CD4-positive, alpha-beta T cell treated with Interleukin-2 at 100 ng/mL for 4 hours (primary cell): ENCODE measurements at regions not wholly inside any gene's neighbourhood (a gene's known extent, or its start where the extent isn't known, plus 50 kb on each side); places are given as distances from the start of the nearest gene placed in this dataset.

Experiments
- DNase-seq: peaks from one replicate; pipeline ENCODE4 v3.0.0-alpha.2; 2020; ENCODE audit warnings: low spot score

DNA sequence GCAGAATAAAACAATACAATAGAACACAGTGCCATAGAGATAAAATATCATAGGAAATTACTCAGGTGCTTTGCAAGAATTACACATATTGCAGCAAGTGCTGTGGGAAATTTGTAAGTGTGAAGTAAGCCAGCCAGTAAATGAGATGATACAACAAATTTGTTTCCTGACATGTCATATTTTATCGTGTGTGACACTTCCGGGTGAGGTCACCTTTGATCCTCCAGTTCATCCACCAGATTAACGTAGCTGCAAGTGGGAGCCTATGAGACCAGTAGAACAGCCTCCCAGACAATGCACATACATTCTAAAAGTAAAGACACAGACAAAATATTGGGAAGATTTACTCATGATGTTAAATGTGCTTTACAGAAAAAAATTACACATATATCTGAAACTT is 72.2 kb downstream of the PRDM9 start:
- DNase-seq, result no peak

DNA sequence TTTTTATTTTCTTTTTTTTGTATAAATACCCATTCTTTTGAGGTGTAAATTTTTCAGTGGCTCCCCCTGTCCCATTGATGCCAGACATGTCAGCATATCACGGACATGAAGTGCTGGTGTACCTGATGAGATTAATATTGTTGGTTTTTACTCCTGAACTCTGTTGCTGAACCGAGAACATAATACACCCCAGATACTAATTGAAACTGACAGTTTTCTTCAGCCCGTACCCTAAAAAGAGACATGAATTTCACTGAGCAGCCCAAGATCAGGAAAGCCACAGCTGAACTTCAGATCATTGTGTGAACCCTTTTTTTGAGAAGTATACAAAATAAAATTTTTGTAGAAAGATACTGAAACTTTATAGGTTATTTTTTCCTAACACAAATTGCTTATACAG is 75.7 kb downstream of the PRDM9 start:
- DNase-seq, result no peak

DNA sequence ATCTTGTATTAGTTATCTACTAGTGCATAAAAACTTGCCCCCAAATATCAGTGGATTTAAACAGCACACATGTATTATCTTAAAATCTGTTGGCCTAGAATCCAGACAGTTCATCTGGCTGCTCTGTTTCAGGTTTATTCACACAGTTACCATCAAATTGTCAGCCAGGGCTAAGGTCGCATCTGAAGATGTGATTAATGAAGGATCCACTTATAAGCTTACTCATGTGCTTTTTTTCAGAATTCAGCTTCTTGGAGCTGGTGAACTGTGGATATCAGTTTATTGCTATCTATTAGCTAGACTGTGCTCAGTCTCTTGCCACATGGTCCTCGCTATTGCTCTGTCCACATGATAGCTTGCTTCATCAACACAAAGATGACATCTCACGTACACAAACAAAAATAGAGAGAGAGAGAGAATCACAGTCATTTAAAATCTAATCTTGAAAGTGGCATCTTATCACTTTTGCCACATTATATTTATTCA is 81.5 kb downstream of the PRDM9 start:
- no peak for DNase-seq

DNA sequence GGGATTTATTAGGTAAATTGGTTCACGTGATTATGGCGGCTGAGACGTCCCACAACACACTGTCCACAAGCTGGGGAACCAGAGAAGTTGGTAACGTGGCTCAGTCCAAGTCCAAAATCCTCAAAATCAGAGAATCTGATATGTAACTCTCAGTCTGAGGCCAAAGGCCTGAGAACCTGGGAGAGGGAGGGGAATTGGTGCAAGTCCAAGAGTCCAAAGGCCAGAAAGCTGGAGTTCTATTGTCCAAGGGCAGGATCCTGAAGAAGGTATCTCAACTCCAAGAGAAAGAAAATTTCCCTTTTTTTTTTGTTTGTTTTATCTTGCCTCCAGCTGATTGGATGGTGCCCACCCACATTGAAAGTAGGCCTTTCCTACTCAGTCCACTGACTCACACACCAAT is 83.8 kb downstream of the PRDM9 start:
- DNase-seq, result no peak

DNA sequence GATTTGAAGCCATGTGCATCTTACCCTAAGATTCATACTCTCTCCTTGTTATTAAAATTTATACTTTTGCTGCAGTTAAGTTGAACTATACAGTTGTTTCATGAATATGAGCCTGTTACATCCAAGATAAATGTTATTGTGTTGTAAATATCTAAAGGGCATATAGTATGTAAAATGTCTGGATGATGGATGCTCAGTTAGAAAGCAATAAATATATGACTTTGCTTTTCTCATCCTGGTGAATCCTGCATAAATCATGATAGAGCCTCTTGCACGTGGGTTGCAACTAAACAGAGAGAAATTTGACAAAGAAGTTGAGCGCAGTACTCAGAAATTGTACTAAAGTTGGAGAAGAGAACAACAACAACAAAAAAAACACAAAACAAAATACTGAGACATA is 99.5 kb downstream of the PRDM9 start:
- no peak for DNase-seq

DNA sequence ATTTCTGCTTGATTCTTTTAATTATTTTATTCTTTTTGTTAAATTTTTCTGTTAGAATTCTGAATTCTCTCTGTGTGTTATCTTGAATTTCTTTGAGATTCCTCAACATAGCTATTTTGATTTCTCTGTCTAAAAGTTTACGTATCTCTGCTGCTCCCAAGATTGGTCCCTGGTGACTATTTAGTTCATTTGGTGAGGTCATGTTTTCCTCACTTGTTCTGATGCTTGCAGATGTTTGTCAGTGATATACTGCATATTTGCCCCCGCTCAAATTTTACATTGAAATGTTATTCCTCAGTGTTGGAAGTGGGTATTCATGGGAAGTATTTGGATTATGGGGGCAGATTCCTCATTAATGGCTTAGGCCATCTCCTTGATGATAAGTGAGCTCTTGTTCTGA is 105.3 kb downstream of the PRDM9 start:
- DNase-seq, result no peak

DNA sequence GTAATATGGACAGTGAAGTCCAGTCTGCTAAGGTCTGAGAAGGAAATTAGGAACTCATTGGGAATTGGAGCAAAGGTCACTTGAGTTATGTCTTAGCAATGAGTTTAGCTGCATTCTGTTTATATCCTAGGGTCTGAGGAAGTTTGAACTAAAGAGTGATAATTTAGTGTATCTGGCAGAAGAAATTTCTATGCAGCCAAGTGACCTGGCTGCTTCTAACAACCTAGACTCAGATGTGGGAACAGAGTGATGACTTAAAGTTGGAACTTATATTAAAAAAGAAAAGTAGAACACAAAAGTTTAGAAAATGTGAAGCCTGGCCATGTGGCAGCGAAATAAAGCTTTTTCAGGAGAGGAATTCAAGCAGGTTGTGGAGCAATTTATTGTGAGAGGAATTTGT is 106.2 kb downstream of the PRDM9 start:
- no peak for DNase-seq

DNA sequence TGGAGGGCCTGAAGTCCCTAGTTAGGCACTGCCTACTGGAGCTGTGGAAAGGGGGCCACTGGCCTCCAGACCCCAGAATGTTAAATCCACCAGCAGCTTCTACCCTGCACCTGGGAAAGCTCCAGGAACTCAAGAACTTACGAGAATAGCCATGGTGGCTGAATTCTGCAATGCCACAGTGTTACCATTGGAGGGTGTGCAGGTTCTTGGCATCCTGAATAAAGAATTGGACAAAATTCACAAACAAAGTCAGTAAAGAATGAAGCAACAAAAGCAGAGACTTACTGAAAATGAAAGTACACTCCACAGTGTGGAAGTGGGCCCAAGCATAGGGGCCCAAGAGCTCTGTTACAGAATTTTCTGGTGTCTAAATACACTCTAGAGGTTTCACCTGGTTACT is 107.0 kb downstream of the PRDM9 start:
- DNase-seq, result no peak

DNA sequence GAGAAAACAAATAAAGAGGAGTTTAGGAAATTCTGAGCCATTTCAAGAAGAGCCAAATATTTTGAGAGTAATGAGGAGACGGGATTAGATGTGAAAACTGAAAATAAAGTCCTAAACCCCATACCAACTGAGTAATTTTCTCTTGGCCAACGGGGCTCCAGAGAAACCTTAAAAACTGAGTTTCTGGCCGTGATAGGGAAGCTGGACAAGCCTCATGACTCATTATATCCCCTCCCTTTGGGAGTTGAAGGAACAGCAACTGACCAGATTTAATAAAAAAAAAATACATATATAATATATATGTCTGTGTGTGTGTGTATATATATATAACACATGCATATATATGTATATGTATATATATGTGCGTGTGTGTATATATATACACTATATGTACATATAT is 119.6 kb downstream of the PRDM9 start:
- no peak for DNase-seq

DNA sequence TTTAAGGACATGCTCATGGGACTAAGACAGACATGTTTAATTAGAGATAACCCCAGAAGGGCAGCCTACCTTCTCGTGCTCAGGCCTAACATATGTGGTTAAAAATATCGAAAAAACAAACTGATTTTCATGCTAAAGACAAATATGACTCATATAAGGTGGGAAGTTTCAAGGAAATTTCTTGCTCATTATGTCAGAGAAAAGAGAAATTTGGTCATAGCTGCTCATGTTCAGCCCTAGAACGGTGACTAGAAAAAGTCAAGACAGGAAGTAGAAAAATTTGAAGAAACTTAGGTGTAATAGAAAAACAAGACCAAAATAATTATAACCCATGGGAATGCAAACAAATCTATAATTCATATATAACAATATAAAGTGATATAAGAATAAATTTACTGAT is 120.6 kb downstream of the PRDM9 start:
- DNase-seq, result no peak

DNA sequence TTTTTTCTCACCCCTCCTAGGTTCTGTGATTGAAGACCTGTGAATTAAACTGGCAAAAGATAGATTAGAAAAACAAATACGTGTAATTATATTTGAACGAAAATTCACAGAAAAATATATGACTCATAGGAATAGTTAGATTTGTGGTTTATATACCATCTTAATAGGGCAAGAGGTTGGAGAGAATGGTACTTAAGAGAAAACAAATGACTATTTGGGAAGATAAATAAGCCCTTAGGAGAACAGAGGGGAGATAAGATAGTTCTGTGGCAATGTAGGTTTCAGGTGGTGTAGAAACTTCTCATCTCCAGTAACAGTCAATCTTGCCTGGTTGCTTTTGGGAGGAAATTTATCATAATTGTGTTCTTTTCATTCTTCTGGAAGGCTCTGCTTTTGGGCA is 122.0 kb downstream of the PRDM9 start:
- no peak for DNase-seq

DNA sequence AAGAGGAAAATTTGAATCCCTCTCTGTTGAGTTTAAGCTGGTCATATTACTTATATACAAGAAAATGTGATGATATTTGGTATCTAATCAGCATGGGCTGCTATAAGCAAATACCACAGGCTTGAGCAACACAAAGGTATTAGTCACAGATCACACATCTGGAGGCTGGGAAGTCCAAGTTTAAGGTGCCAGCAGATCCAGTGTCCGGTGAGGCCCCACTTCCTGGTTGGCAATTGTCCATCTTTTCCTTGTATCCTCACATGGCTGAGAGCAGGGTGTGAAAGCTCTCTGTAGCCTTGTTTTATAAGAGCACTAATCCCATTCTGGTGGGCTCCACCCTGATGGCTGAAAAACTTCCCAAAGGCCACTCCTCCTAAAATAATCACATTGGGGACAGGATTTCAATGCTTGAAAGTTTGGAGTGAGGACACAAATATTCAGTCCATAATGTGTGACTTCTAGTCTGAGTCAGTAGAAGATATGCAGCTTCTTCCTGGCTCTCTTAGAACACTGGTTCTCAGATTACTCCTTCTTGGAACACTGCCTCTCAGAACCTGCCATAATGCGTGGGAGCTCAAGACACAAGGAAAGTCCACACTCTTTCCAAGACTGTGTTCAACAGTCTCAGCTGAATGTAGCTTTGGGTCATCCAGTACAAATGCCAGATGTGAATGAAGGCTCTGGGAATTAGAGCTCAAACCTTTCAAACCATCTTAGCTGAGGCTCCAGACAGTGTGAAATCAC is 124.1 kb downstream of the PRDM9 start:
- DNase-seq, result no peak

DNA sequence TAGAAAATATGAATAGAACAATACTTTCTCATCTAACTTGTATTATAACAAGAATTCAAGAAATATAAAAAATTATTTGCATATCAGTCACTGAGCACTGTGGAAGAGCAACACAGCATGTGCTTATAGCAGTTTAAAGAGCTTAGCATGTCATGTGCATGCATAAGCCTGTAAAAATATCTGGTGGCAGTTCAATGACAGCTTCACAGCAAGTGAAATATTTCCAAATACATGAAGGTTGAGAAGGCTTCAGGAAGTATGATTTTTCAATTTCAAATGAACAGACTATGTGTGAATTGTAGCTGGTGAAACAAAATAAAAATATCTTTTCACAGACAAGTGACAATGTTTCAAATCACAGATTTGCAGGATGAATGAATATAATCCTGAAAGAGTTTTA is 128.5 kb downstream of the PRDM9 start:
- DNase-seq, result no peak

DNA sequence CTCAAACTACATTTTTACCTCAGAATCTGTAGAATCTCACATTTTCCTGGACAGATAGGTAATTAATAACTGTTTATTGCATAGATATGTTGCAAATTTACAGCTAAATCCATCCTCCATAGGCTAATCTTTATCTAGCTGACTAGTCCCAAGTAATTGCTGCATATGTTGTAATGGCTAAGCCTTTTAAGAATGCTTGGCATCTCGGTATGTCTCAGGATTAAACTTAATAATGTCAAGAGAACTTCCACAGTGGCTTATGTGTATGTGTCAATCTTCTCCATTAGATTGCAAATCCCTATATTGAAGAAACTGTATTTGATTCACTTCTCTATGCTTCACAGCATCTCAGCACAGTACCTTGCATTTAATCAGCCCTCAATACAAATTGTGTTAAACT is 131.9 kb downstream of the PRDM9 start:
- no peak for DNase-seq

DNA sequence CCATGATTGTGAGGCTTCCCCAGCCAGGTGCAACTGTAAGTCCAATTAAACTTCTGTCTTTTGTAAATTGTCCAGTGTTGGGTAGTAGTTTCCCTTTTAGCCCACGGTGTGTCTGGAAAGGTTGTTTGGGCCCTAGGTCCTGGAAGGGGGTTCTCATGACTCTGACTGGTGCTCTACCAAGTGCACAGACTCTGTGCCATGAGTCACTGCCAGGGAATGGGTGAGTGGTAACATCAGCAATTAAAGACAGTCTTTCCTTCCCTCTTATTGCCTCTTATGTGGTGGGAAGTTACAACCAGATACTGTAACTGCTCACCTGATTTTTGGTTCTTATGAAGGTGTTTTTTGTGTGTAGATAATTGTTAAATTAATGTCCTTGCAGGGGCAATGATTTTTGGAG is 141.2 kb downstream of the PRDM9 start:
- DNase-seq, result no peak

DNA sequence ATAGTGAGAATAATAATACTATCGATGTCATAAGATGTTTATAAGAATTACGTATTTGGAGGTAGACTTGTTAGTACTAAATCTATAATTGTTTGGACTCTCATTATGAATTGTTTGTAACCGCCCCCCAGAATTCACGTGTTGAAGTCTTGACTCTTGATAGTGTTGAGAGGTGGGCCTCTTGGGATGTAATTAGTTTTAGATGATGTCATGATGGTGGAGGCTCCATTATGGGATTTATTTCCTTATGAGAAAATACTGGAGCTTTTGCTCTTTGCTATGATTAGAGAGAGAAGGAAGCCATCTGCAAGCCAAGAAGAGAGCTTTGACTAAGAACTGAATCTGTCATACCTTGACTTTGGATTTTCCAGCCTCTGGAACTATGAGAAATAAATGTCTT is 142.2 kb downstream of the PRDM9 start:
- no peak for DNase-seq

DNA sequence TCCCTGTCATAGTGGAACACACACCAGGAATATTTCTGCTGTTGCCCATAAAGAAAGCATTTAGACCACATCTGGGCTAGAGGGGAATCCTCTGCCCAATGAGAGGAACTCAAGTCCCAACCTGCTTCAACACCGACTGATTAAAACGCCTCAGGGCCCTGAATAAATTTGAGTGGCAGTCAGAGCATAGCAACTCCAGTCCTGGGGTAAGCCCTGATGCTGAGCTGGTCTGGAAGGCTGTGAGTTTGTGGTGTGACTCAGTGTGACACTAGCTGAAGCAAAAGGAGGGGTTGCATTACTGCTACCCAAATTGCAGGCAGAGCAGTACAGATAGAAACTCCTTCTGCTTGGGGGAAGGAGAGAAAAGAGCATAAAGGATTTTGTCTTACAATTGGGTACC is 148.3 kb downstream of the PRDM9 start:
- DNase-seq, result no peak

DNA sequence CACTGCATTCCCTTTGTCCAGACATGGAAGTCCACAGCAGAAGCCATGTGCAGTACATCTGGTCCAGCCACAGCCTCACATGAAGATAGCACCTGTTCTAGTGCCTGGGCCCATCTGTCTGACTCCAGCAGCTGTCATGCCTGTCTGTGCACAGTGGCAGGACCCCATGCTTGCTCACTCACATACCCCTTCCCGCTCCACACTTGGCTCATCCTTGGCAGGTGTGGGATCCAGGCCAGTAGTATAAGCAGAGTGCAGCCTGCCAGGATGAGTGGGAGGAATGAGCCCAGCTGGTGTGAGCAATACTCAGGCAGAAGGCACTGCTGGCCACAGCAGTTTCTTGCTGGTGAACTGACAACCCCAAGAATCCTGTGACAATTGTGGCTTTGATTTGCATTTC is 168.0 kb downstream of the PRDM9 start:
- no peak for DNase-seq

DNA sequence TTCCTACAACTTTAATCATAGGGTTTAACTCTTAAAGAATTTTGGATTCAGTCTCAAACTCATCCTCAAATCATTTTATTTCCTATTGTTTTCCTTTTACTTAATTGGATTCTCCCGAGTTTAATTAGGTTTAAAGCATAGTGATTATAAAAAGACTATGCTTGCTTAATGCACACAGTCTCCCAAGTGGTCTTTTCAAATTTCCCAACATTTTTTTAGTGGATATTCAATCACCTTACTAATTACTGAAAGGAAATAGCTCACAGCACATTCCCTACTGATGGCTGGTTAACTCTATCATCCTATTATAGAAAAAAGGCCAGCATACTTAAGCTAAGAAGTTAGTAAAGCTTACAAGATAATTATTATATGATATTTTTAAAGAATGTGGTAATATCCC is 170.6 kb downstream of the PRDM9 start:
- DNase-seq, result no peak

DNA sequence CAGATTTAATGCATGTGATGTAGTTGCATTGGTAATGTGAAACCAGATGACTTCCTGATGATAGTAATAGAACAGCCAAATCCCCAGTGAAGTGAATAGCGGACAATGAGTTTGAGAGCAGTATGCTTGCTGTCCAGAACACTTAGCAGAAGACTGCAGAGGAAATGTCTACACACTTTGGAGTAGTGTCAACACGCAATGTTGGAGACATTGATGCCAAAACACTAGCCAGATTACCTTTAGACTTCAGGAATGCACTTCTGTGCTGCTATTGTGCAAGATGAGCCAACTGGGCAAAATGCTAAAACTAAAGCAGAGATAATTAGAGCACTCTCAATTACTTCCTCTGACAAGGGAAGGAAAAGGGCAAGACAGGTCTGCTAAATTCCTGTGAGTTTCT is 176.7 kb downstream of the PRDM9 start:
- DNase-seq, result no peak

DNA sequence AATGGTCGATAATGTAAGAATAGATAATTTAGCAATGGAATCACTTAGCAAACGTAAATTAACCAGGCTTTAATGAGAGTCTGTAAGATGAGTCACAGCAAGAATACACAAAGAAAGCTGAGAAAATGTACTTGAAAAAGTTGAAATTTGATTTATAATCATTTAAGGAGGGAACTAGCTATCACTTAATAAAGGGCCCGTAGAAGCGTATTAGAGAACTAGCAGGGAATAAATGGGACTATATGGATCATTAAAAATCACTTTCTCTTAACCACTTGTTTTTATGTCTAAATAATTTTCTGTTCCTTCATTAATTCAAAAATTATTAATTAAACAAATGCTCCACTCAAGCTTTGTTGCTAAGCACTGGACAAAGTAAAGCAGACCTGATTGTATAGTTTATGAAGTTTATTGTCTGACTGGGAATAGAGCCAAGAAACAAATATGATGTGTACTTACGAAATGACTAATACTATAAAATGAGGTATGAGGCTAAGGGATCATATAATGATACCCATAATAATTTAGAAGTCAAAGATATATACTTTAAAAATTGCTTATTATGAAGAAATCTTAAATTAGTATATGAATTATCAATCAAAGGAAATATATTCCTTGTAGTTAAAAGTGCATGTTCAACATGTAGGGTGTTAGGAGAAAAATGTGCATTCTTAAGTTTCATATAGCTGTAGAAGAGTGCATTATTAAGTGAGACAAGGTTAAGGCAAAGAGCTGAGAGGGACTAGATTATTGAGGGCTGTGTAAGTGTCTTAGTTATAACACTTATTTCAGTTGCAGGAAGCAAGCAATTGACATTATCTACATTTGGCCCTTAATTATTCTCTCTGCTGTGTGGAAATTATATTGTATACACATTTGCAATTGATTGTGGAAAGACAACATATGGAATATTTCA is 196.8 kb downstream of the PRDM9 start:
- DNase-seq, result no peak

DNA sequence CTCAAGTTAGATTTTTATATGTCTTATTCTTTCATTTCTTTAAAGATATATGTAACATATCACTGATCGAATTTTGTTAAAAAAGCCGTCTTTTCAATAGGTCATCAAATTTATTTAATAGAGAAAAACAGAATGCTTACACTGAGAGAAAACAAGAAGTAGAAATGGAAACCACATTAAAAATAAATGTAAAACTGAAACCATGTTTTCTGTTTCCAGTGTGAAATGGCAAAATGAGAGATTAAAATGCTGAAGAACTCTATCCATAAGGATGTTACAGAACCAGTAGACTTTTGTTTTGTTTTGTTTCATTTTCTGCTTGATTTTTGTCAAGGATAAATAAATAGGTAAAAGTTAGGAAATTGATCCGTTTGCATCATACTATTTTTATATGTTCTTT is 210.1 kb downstream of the PRDM9 start:
- DNase-seq, result no peak

DNA sequence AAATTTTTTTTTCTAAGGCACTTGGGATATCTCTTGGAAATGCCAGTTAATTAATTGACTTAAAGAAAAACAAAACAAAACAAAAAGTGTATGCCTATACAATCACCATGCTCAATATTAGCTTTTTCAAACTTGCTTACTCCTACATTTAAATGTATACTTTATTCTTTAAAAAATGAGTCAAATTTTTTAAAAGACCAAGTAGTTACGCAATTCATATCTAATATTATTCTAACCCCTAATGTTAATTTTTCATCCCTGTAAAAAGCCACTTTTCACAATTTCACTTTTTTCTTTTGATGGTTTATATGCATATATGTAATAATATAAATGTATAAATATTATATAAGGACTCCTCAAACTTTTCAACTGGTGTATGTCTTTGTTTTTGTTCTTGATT is 211.2 kb downstream of the PRDM9 start:
- no peak for DNase-seq

DNA sequence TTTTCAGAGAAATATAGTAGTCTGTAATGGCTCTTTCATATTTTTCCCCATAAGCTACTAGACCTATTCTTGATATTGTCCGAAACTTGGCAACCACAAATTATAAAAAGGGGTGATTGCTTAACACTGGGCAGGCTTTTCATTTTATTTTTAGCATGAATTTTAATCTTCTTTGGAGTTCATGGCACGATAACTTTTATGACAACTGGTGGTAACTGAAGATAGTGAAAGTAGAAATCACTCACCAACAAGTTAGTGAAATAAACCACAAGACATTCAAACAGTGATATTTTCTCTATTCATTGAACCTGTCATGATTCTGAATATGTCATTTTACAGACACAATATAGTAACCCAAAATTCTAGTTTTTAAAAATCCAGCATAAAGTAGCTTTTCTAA is 213.9 kb downstream of the PRDM9 start:
- no peak for DNase-seq
